ENCODE measurements at regions not wholly inside any gene's neighbourhood (a gene's known extent, or its start where the extent isn't known, plus 50 kb on each side); places are given as distances from the start of the nearest gene placed in this dataset.

DNA sequence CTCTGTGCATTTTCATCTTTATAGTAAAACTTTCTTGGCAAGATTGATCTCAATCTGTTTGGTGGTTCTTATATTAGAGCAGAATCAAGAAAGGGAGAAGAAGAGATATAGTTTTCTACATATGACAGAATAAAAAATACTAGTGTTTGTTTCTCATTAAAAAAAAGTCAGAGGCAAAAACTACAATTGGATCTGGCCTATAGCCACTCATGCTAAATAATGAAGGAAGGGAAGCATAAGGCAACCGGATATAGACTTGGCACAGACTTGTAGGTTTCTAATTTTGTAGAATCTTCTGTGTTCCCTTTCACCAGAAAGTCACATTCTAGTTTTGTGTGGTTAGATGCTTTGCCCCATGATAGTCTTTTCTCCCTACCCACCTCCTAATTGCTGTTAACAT is 306.2 kb downstream of the PIK3R1 start:
- TF ChIP-seq, protein P1, sequence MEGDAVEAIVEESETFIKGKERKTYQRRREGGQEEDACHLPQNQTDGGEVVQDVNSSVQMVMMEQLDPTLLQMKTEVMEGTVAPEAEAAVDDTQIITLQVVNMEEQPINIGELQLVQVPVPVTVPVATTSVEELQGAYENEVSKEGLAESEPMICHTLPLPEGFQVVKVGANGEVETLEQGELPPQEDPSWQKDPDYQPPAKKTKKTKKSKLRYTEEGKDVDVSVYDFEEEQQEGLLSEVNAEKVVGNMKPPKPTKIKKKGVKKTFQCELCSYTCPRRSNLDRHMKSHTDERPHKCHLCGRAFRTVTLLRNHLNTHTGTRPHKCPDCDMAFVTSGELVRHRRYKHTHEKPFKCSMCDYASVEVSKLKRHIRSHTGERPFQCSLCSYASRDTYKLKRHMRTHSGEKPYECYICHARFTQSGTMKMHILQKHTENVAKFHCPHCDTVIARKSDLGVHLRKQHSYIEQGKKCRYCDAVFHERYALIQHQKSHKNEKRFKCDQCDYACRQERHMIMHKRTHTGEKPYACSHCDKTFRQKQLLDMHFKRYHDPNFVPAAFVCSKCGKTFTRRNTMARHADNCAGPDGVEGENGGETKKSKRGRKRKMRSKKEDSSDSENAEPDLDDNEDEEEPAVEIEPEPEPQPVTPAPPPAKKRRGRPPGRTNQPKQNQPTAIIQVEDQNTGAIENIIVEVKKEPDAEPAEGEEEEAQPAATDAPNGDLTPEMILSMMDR (IDR thresholded peaks at IDR 0.05) = no peak
- TF ChIP-seq ZFX (IDR thresholded peaks at IDR 0.05; ENCODE audit: borderline replicate concordance) = no peak
